CD4-positive, alpha-beta T cell treated with Interleukin-17A for 4 hours (primary cell): ENCODE measurements at regions not wholly inside any gene's neighbourhood (a gene's known extent, or its start where the extent isn't known, plus 50 kb on each side); places are given as distances from the start of the nearest gene placed in this dataset.
"Not testable (repeated sequence)": the region's sequence is repeated elsewhere in the genome, so short reads cannot be mapped to it uniquely, and the experiment has no call there.

Experiments used
- DNase-seq: peaks from one replicate; pipeline ENCODE4 v3.0.0-alpha.2; 2020; ENCODE audit warnings: mixed read lengths

DNA sequence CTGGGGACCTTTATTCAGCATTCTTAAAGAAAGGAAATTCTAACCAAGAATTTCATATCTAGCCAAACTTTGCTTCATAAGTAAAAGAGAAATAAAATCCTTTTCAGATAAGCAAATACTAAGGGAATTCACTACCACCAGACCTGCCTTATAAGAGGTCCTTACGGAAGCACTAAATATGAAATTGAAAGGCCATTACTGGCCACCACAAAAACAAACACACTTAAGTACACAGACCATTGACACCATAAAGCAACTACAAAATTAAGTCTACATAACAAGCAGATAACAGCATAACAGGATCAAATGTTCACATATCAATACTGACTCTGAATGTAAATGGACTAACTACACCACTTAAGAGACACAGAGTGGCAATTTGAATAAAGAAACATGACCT is 361.4 kb upstream of the POU5F2 start:
- DNase-seq: no peak

DNA sequence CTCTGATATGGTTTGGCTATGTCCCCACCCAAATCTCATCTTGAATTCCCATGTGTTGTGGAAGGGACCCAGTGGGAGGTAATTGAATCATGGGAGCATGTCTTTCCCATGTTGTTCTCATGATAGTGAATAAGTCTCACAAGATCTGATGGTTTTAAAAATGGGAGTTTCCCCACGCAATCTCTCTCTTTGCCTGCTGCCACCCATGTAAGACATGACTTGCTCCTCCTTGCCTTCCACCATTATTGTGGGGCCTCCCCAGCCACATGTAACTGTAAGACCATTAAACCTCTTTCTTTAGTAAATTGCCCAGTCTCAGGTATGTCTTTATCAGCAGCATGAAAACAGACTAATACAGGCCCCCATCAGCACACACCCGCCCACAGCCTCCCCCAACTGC is 356.0 kb upstream of the POU5F2 start:
- DNase-seq: not testable (repeated sequence)

DNA sequence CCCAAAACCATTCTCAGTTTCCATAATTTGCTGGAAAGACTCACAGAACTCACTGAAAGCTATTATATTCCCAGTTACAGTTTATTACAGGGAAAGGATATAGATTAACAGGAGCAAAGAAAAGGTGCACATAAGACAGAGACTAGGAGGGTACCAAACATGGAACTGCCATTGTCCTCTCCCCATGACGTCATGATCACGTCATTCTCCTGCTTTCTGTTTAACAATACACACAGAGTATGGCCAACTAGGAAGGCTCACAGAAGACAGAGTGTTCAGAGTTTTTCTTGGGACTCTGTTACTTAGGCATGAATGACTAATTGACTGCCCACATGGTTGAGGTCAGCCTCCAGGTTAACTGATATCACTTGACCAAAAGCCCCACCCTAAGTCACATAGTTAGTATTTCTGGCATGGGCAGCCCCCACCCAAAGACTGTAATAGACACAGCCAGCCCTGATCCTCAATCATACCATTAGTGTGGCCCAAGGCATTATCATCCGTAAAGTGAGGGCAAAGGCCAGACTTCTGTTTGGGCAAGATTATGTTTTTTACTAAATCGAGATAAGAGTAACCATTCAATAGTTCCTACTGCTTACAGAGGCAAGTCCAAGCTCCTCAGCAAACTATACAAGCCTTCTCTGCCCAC is 353.5 kb upstream of the POU5F2 start:
- DNase-seq: no peak

DNA sequence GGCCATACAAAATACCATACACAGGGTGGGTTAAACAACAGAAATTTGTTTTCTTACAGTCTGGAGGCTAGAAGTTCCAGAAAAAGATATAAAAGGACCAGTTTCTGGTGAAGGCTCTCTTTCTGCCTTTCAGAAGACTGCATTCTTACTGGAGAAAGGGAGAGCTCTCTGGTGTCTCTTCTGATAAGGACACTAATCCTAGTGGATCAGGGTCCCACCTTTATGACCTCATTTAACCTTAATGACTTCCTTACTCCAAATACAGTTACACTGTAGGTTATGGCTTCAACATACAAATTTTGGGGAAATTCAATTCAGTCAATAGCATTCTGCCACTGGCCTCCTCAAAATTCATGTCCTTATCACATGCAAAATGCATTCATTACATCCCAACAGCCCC is 351.9 kb upstream of the POU5F2 start:
- DNase-seq: no peak

DNA sequence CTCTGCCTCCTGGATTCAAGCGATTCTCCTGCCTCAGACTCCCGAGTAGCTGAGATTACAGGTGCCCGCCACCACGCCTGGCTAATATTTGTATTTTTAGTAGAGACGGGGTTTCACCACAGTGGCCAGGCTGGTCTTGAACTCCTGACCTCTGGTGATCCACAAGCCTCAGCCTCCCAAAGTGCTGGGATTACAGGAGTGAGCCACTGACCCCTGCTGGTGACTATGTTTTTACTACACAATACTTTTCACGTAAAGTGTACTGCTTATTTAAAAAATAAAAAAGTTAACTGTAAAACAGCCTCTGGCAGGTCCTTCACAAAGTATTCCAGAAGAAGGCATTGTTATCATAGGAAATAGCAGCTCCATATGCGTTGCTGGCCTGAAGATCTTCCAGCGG is 345.2 kb upstream of the POU5F2 start:
- not testable (repeated sequence) for DNase-seq

DNA sequence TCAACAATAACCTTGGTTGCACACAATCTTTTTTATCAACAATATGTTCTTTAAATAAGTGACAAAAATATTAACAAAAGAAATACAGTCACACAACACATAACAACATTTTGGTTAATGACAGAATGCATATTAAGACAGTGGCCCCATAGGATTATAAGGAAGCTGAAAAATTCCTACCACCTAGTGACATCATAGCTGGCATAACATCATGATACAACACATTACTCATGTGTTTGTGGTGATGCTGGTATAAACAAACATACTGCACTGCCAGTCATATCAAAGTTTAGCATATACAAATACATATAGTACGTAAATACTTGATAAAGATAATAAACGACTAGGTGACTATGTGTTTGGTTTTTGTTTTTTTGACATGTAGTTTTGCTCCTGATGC is 344.8 kb upstream of the POU5F2 start:
- DNase-seq: no peak

DNA sequence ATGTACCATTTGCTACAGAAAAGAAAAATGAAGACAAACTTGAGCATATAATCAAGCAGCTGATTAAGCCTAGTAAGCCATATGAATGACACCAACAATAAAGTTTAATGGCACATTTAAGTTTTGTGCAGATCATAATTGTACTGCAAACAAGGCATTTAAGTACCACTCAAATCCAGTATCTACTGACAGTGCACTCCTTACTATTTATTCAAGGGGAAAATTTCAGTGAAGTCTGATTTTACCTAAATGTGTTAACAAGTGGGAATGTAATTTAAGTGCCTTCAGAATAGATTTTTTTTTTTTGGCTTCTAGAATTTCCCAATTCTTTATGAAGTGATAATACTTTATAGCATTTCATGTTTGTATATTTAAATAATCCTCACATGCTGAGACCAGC is 341.0 kb upstream of the POU5F2 start:
- no peak for DNase-seq

DNA sequence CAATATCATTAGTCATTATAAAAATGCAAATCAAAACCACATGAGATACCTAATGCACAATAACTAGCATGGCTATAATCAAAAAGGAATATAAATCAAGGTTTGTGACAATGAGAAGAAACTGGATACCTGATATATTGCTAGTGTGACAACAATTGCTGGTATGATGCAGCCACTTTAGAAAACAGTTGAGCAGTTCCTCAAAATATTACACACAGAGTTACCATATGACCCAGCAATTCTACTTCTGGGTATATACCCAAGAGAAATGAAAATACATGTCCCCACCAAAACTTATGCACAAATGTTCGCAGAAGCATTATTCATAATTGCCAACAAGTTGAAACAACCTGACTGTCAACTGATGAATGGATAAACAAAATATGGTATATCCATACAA is 339.7 kb upstream of the POU5F2 start:
- DNase-seq: no peak

DNA sequence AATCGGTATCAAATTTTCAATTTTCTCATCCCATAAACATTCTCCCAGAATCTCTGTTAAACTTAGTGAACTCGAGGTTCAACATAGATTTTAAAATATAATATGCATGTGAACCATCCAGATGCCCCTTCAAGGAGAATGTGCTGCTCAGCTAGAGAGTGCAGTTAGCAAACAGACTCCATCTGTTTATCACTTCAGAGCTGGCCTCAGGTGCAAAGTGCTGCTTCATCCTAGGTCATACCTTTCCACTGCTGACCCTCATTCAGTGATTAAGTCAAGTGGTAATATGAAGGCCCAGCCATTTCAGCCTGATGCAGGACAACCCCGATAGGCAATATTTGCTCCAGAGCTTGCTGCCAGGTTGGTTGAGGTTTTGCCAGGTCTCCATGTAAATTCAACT is 339.0 kb upstream of the POU5F2 start:
- DNase-seq: no peak

DNA sequence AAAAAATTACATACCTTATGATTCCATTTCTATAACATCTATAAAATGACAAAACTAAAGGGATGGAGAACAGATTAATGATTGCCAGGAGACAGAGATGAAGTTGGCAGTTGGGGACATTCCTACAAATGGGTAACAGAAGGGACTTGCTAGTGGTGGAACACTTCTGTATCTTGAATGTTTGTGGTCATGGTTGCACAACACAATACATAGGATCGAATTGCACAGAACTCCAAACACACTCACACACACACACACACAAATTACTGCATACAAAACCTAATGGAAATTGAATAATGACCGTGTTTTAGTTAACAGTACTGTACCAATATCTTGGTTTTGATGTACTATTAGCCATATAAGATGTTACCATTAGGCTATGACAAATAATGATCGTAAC is 330.7 kb upstream of the POU5F2 start:
- no peak for DNase-seq

DNA sequence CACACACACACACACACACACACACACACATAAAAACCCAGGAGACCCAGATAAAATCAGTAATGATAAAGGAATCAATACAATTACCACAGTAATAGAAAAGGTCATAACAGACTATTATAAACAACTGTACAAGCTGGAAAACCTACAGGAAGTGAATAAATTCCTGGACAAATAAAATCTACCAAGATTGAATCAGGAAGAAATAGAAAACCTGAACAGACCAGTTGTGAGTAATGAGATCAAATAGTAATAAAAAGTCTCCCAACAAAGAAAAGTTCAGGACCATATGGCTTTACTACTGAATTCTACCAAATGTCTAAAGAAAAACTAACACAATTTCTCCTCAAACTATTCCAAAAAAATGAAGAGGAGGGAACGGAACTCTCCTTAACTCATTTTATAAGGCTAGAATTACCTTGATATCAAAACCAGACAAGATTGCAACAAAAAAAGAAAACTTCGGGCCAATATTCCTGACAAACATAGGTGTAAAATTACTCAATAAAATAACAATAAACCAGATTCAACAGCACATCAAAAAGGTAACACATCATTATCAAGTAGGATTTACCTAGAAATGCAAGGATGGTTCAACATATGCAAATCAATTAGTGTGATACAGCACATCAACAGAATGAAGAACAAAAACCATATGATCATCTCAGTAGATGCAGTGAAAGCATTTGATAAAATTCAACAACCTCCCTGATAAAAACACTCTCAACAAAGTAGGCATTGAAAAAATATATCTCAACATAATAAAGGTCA is 325.2 kb upstream of the POU5F2 start:
- no peak for DNase-seq

DNA sequence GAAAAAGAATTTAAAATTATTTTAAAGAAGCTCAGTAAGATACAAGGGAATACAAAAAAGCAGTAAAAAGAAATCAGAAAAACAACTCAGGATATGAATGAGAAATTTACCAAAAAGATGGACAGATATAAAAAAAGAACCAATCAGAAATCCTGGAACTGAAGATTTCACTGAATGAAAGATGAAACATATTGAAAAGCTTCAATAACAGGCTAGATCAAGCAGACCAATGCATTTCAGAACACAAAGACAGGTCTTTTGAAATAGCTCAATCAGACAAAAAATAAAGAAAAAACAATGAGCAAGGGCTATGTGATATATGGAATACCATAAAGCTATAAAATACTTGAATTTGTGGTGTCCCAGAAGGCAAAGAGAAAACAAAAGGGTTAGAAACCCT is 322.6 kb upstream of the POU5F2 start:
- DNase-seq: no peak

DNA sequence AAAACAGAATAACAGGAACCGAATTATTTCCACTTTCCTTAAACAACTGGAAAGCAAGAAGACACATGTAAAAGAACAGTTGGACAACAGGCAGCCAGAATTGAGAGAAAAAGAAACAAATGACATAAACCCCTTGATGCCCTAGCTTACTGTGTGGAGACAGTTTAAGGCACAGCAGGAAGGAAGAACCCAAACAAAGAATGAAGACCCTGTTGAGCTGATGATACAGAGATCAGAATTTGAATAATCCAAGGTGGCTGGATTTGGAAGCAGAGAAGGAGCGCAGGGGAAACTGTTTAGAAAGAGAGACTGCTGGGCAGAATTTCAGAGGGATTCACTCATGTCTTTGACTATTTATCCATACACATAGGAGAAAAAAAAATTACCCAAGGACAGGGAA is 316.3 kb upstream of the POU5F2 start:
- no peak for DNase-seq

DNA sequence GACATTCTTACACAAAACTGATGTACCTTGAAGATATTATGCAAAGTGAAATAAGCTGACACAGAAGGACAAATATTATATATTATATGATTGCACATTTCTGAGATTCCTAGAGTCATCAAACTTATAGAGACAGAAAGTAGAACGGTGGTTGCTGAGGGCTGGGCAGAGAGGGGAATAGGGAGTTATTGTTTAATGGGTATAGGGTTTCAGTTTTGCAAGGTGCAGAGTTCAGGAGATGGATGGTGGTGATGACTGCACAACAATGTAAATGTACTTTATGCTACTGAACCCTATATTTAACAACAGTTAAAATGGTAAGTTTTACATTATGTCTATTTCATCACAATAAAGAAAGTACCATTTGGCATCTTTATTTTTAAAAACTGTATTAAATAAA is 315.8 kb upstream of the POU5F2 start:
- no peak for DNase-seq

DNA sequence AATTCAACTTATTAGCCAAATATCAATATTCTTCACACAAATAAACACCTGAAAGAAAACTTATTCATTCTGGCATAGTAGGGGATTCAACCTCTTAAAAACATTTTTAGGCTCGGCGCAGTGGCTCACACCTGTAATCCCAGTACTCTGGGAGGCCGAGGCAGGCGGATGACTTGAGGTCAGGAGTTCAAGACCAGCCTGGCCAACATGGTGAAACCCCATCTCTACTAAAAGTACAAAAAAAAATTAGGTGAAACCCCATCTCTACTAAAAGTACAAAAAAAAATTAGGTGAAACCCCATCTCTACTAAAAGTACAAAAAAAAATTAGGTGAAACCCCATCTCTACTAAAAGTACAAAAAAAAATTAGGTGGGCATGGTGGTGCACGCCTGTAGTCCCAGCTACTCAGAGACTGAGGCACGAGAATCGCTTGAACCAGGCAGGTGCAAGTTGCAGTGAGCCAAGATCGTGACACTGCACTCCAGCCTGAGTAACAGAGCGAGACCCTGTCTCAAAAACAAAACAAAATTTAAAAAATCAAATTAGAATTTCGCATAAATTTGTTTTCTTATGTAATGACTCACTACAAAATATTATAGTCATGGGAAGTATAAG is 308.0 kb upstream of the POU5F2 start:
- not testable (repeated sequence) for DNase-seq

DNA sequence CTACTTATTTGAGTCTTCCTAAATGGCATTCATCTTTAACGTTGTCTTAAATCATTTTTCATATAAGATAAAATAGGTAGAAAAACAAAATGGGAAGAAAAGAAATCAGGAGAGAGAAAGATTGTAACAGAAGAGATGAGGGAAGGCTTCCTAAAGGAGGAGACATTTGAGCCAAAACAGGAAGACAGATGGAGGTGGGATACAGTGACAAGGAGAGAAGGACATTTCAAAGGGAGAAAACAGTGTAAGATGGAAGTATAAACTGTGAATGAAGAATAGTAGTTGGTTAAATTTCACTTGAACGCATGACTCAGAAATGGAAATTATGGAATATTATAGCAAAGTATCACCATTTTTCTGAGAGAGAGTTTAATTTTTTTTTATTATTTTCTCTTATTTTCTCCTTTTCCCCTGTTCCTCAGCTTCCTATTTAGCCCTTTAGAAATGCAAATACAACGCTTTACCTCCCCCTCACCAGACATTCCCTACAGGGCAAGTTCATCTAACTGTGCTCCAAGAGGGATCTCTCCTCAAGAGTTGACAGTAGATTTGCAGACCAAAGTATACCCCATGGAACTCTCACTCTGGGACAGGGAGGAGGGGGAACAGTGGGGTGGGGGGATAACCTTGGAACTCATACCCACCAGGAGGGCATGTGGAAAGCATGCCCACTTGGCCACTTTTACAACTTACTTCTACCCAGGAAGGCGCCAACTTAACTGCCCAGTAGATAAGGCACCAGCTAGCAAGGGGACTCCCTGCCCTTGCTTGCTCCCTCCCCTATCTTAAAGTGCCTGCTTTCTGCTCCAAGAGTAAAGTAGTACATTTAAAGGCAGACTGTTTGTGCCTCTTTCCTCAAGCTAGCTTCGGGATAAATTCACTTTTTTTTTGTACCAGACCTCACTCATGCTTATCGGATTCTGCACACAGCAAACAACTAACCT is 304.7 kb upstream of the POU5F2 start:
- no peak for DNase-seq

DNA sequence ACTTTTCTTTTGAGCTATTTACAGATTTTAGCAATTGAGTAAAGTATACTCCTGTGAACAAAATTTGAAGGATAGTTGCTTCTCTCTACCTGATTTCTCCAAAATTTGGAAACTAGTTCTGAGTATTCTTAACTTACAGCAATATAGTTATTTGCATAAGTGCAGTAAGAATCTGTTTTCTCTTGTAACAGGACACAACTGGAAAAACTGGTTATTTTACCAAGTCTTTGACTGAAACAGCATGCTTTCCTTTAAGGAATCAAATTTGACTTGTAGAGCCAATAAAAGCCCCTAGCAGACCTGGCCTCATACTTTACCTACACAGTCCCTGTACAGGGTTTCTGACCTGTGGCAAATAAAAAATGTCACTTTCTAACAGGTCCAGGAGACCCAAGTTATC is 301.9 kb upstream of the POU5F2 start:
- DNase-seq: no peak

DNA sequence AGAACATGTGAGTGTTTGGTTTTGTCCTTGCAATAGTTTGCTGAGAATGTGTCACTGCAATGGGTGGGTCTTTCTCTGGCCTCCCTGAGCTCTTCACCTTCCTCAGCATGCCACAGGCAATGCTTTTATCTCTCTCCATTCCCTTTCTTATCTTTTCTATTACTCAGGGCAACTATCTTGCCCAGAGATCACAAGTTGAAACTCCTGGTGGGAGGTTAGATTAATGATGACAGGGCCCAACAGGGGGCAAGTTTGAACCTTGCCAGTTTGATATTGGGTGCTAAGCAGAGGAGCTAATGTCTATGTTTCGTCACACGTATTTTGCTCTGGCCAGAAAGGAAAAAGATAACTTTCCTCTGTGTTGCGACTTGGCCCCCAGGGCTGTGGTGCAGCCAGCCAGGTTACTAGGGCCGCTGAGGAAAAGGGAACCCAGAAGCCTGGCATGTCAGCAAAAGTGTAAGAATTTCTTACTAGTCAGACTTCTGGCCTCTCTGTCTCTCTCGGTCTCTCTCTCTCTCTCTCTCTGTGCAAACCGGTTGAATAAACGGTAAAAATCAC is 299.3 kb upstream of the POU5F2 start:
- no peak for DNase-seq

DNA sequence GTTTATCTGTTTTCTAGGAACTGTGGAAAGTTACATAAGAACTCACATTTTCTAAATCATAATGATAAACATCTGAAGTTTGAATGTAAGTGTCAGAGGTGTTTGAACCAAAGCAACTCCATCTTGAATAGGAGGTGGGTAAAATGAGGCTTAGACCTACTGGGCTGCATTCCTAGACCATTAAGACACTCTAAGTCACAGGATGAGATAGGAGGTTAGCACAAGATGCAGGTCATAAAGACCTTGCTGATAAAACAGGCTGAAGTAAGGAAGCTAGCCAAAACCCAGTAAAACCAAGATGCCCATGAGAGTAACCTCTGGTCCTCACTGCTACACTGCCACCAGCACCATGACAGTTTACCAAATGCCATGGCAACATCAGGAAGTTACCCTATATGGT is 297.7 kb upstream of the POU5F2 start:
- DNase-seq: no peak

DNA sequence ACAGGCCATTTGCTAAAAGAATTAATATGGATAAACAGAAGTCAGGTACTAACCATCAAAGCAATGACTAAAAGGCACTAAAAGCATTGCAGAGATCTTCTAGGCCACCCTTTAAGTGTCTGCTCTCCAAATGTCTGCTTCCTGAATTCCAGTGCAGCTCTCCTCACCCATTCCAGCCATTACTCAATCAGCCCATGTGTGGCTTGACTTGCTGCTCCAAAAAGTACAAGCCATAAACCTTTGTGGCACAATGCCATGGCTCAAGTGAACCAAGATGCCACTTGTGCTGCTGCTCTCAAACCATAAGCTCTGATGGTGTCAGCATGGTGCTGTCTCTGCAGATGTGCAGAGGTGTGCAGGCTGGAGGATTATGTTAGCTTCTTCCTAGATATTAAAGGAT is 290.2 kb upstream of the POU5F2 start:
- DNase-seq: no peak

DNA sequence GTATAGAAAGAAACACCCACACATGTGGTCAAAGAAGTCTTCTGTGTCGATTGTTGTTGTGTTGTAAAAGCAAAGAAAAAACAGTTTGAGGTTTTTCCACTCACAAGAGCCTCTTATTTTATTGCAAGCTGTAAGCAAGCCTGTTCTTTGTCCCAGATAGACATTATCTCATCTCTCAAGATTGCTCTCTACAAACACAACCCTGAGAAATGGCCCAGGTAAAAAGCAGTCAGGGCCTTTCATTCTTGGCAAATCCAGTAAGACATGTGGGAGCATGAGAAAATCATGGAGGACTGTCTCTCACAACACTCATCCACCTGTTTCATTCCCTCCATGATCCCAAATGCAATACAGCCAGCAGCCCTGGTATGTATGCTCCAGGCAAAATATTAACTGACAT is 286.6 kb upstream of the POU5F2 start:
- no peak for DNase-seq

DNA sequence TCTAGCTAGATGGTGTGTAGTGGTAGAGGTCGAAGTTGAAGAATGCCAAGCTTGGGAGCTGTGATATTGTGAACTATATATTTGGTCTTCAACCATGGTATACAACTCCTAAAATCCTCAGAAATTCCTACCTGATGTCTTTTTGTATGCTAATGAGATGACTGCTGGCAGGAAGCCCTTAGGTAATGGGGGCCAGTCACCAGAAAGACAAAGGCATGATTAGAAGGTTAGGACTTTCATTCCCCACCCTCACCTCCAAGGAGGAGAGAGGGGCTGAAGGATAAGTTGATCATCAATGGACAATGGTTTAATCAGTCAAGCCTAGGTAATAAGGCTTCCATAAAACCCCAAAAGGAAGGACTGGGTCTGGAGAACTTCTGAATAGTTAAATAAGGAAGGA is 285.7 kb upstream of the POU5F2 start:
- DNase-seq: no peak
